RPMI8226 (cell line): ENCODE measurements at regions not wholly inside any gene's neighbourhood (a gene's known extent, or its start where the extent isn't known, plus 50 kb on each side); places are given as distances from the start of the nearest gene placed in this dataset.
"Not testable (repeated sequence)": the region's sequence is repeated elsewhere in the genome, so short reads cannot be mapped to it uniquely, and the experiment has no call there.

Experiments
- DNase-seq: peaks from one replicate; pipeline ENCODE4 v3.0.0-alpha.2; 2015

DNA sequence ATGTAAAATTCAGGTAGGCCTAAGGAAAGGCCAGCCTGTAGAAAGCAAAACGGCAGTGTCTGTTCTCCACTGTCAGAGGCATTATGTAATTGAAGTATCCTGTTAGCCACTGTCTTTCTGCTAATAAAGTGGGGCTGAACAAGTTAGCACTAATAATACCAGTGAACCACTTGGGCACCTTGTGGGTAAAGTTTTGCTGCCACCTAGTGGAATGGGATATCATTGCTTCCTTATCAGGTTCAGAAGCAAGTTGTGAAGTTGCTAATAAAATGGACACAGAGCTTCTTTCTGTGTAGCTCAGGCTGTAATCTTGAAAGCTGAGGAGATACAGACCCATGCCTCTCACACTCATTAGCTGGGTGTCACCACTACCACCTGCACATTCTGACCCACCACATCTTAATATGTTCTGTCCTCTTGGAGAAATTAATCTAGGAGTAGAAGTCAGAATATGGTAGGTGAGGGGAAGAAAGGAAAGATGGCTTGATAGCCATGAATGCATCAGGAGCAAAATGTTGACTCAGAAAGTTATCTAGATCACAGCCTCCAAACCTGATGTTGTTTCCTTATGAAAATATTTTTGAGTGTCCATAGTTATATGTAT is 175.1 kb downstream of the SEPTIN7 start:
- peak; percentile 80 for DNase-seq

- not testable (repeated sequence) for DNase-seq
Measured at GRCh38 chr7:35978816-35979640, 174.0 kb upstream of the EEPD1 start.

DNA sequence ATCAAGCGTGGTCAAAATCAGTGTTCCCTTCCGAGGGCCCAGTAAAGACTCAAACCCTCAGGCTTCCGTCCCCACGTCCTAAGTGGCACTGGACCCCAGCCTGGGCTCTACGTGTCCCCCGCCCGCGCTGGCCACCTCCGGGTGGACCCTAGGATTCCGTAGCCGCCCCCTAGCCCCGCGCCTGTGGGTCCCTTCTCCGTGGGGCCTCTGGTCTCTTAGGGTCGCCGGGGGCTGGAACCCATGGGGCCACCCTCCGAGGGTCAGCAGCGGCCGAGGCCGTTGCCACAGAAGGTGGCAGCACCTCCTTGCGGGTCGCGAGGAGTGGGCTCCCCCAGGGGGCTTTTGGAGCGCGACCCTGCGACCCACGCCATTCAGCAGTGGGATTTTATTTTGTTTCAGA is 170.5 kb upstream of the EEPD1 start:
- DNase-seq = no peak

DNA sequence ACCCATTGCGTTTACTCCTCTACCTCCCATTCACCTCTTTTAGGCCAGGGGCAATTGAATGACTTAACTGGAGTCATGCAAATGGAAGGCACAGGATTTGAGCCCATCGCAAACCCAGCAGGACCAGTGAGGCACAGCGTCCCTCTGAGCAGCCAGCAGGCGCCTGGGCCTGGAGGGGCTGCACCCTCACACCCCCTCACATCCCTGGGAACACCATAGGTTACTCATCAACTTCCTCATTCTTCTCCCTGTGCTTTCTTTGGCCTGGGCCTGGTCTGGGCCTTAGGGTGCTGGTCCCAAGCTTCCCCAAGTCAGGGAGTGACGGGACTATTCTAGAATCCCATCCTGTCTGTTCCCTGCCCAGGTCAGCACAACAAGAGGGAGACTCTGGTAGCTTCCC is 169.4 kb upstream of the EEPD1 start:
- DNase-seq = no peak

- peak; percentile 75 for DNase-seq
Measured at GRCh38 chr7:35985126-35985754, 167.8 kb upstream of the EEPD1 start.

DNA sequence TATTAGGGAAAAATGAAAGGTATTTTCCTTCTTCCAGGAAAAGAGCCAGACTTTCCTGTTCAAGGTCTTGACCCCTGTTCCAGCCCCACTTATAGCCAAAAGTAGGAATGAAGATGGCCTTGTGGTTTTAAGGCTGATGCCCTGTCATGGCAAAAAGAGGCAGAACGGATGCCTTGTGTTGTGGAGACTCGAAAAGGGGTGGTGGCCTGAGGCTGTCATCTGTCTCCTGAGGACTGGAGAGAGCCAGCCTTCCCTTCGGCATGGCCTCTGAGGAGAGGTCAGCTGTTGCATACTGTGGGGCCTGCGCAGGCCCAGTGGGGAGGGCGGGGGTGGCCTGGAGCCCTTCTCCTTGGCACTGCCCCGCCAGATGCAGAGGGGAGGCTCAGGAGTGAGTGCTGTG is 166.0 kb upstream of the EEPD1 start:
- DNase-seq = no peak

GRCh38 chr7:35988105-35988504 is 164.9 kb upstream of the EEPD1 start:
- no peak for DNase-seq

- no peak for DNase-seq
Measured at GRCh38 chr7:35988818-35989217, 164.2 kb upstream of the EEPD1 start.

GRCh38 chr7:35991511-35992232 is 161.4 kb upstream of the EEPD1 start:
- DNase-seq = no peak

DNA sequence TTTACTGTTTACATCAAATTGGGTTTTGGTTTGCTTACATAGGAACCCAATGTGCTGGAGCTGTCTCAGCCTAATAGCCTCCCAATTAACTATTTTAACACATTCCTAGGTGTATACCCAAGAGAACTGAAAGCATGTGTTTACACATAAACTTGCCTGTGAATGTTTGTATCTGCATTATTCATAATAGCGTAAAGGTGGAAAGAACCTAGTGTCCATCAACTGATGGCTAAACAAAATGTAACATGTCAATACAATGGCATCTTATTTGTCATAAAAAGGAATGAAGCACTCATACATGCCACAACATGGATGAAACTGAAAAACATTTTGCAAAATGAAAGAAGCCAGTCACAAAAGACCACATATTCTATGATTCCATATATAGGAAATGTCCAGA is 160.6 kb upstream of the EEPD1 start:
- DNase-seq = no peak

- DNase-seq = no peak
Measured at GRCh38 chr7:35993113-35993512, 159.9 kb upstream of the EEPD1 start.

- no peak for DNase-seq
Measured at GRCh38 chr7:35993676-35994606, 159.1 kb upstream of the EEPD1 start.

GRCh38 chr7:35995334-35995733 is 157.7 kb upstream of the EEPD1 start:
- no peak for DNase-seq

GRCh38 chr7:35998481-35998880 is 154.6 kb upstream of the EEPD1 start:
- no peak for DNase-seq

DNA sequence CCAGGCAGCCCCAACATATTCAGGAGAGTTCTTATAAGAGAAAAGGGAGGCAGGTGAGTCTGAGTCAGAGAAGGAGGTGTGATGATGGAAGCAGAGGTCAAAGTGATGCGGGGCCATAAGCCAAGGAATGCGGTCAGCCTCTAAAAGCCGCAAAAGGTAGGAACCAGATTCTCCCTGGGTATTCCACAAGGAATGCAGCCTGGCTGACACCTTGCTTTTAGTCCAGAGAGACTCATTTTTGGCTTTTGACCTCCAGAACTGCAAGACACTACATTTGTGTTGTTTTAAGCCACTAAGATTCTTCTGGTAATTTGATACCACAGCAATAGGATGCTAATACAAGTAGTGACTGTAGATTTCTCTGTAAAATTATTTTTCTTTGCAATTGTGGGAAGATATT is 151.5 kb upstream of the EEPD1 start:
- DNase-seq = no peak

GRCh38 chr7:36002900-36003299 is 150.2 kb upstream of the EEPD1 start:
- no peak for DNase-seq

- no peak for DNase-seq
Measured at GRCh38 chr7:36003343-36003742, 149.7 kb upstream of the EEPD1 start.

DNA sequence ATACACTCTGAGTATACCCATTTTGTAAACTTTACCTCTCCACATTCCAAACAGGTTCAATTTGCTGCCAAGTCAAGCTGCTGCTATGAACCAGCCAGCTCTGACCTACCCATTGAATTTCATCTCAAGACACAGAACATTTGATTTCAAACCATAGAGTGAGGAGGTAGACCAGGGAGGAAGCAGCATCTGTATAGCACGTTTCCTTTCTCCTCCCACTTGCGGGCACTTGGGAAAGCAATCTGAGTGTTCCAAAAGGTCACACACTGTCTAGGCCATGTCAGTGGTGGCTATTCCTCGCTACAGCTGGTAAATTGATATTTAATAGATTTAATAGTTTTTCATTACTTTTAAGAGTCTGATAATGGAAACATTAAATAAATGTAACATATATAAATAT is 147.8 kb upstream of the EEPD1 start:
- DNase-seq = no peak

GRCh38 chr7:36005876-36006275 is 147.2 kb upstream of the EEPD1 start:
- DNase-seq = no peak

DNA sequence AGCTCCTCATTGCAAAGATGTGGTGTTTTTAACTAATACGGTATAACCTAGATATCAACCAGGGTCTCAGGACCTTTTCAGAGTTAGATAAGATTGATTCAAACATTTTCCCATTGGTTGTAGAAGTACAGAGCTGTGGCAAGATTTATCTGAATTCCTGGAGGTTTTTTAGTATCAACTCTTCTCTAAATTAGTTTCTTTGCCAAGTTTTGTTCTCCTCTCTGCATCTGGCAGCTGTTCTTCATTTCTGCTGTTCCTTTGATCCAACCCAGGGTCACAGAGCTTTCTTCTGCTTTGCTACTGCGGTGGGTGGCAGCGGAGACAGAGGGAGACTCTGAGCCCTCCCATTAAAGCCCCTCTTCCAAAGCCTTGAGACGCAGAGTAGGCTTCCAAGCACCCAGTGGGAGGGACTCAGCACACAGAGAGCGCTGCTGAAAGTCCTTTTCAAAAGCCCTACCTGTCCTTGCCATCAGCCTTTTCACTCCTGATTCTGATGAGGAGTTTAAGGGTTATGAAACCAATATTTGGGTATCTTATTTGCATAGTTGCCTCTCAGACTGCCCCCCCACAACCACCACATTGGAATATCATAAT is 146.3 kb upstream of the EEPD1 start:
- no peak for DNase-seq

DNA sequence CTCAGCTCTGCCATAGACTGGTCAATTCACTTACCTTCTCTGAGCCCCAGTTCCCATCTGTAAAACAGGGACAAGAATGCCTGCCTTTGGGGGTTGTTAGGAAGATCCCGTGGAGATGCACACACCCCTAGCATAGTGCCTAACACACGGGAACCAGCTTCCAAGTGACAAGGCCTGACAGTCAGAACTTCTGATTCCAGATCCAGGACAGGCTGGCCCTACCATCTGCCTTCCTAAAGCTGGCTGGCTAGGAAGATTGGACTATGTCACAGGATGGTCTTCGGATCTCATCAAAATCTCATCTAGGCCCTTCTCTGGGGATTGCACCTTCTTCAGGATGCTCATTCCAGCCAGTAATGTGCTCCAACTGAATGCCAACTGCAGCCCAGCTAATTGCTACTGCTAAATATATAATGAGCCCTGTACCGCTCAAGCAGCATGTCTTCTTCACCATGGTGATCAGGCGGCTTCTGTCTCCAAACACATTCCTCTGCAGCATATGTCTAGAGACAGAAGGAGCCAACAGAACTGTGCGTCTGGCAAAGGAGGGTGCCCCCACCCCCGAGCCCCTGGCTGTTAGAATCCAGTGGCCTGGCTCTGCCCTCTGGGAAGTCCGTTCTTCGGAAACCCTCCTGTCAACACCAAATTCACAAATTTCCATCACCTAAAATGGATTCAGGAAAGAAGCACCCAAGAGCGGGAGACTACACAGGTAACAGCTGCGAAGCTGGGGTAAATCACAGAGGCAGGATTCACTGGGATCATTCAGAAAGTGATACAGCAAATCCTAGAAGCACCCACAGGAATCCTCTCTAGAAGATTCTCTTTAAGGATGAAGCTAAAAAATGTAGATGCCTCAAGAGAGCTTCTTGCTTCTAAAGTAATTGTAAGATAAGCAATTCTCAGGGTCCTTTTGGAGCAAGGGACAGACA is 142.1 kb upstream of the EEPD1 start:
- no peak for DNase-seq
